ENCODE measurements at regions not wholly inside any gene's neighbourhood (a gene's known extent, or its start where the extent isn't known, plus 50 kb on each side); places are given as distances from the start of the nearest gene placed in this dataset.

DNA sequence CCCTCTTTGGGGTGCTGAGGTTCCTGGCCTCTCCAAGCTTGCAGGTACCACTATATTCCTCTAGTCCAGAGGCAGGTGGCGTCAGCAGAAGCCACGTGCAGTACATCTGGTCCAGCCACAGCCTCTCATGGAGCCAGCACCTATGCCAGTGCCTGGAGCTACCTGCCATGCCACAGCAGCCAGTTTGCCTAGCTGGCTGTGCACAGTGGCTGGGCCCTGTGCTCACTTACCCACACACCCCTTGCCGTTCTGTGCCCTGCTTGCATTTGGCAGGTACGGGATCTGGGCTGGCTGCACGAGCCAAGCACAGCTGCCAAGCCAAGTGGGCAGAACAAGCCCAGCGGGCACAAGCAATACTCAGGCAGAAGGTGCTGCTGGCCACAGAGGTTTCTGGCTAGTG lies 601.1 kb downstream of the EPHA5 start:
- Histone ChIP-seq H3K36me3 (ENCODE audit: control insufficient read depth, insufficient read depth, low read length) (no peaks in the 10 kb centered on the region), H3K4me3 (replicated peaks; ENCODE audit: low read depth, low read length) (no peak overlapping the region), H3K27me3 (replicated peaks; ENCODE audit: control insufficient read depth, insufficient read depth, low read length) (no peaks in the 10 kb centered on the region)
- TF ChIP-seq, protein P1, sequence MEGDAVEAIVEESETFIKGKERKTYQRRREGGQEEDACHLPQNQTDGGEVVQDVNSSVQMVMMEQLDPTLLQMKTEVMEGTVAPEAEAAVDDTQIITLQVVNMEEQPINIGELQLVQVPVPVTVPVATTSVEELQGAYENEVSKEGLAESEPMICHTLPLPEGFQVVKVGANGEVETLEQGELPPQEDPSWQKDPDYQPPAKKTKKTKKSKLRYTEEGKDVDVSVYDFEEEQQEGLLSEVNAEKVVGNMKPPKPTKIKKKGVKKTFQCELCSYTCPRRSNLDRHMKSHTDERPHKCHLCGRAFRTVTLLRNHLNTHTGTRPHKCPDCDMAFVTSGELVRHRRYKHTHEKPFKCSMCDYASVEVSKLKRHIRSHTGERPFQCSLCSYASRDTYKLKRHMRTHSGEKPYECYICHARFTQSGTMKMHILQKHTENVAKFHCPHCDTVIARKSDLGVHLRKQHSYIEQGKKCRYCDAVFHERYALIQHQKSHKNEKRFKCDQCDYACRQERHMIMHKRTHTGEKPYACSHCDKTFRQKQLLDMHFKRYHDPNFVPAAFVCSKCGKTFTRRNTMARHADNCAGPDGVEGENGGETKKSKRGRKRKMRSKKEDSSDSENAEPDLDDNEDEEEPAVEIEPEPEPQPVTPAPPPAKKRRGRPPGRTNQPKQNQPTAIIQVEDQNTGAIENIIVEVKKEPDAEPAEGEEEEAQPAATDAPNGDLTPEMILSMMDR (IDR thresholded peaks at IDR 0.05; ENCODE audit: insufficient read depth, low read length, poor library complexity, severe bottlenecking) = no peak
- no peak for DNase-seq (ENCODE audit: extremely low read depth, insufficient read length)

DNA sequence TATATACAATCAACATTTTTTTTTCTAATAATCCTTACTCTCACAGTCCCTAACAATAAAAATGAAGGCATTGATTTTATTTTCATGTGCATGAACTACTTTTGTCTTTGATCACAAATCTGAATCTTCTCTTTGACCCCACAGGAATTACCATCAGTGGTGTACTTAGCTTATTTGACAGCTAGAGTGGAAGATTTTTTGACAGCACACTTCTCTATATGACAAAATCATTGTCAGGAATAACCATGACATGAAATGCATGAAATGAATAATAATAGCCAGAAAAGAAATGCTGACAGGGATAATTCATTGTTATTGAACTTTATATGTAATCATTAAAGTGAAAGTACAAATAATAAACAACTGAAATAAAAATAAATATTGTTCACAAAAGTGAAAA lies 604.2 kb downstream of the EPHA5 start:
- no peaks in the 10 kb centered on the region for H3K27me3 ChIP-seq (replicated peaks; ENCODE audit: control insufficient read depth, insufficient read depth, low read length)
- TF ChIP-seq, protein P1 (IDR thresholded peaks at IDR 0.05; ENCODE audit: insufficient read depth, low read length, poor library complexity, severe bottlenecking) = no peak
- no peak for DNase-seq (ENCODE audit: extremely low read depth, insufficient read length)

DNA sequence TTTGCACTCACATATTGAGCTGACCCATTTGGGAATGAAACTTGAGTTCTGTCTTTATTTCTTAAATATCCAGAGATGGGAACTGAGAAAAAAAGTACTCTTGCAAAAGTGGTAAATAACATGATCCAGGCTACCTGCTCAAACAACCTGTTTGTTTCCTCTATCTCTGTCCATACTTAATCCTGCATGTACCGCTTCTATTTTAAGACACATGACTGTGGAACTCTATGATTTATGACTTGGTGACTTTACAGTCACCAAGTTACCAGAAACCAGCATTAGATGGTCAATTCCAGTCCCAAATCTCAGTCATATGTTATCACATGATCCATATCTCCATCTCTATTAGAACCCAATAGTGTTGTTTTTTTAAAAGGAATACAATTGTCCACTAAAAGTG lies 606.7 kb downstream of the EPHA5 start:
- H3K4me3 ChIP-seq (replicated peaks; ENCODE audit: low read depth, low read length) = no peak overlapping the region
- DNase-seq (ENCODE audit: extremely low read depth, insufficient read length) = no peak
- TF ChIP-seq, protein P1 (IDR thresholded peaks at IDR 0.05; ENCODE audit: insufficient read depth, low read length, poor library complexity, severe bottlenecking) = no peak
- no peaks in the 10 kb centered on the region for H3K36me3 ChIP-seq (ENCODE audit: control insufficient read depth, insufficient read depth, low read length)
- H3K27me3 ChIP-seq (replicated peaks; ENCODE audit: control insufficient read depth, insufficient read depth, low read length) = no peaks in the 10 kb centered on the region

More for the DNA sequence above, 604.2 kb downstream of the EPHA5 start:
- Histone ChIP-seq H3K36me3 (ENCODE audit: control insufficient read depth, insufficient read depth, low read length) (no peaks in the 10 kb centered on the region), H3K4me3 (replicated peaks; ENCODE audit: low read depth, low read length) (no peak overlapping the region)

DNA sequence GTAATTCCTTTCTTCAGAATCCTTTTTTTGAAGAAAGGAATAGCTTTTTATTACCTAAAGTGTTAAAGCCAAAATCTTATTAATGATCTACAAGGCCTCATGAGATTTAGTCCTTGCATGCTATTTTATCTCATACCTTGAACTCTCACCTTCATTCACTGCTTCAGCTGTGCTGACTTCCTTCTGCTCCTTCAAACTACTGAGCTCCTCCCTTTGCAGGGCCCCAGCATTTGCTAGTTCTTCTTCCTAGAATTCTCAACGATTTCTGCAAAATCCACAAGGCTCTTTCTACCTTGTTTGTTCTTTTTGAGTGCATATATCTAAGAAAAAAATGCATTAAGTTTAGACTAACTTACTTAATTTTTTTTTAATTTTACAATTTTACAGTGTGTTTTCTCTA lies 619.5 kb downstream of the EPHA5 start:
- H3K36me3 ChIP-seq (ENCODE audit: control insufficient read depth, insufficient read depth, low read length) = no peaks in the 10 kb centered on the region
- DNase-seq (ENCODE audit: extremely low read depth, insufficient read length) = no peak
- TF ChIP-seq, protein P1 (IDR thresholded peaks at IDR 0.05; ENCODE audit: insufficient read depth, low read length, poor library complexity, severe bottlenecking) = no peak
- H3K27me3 ChIP-seq (replicated peaks; ENCODE audit: control insufficient read depth, insufficient read depth, low read length) = no peaks in the 10 kb centered on the region
- no peak overlapping the region for H3K4me3 ChIP-seq (replicated peaks; ENCODE audit: low read depth, low read length)

DNA sequence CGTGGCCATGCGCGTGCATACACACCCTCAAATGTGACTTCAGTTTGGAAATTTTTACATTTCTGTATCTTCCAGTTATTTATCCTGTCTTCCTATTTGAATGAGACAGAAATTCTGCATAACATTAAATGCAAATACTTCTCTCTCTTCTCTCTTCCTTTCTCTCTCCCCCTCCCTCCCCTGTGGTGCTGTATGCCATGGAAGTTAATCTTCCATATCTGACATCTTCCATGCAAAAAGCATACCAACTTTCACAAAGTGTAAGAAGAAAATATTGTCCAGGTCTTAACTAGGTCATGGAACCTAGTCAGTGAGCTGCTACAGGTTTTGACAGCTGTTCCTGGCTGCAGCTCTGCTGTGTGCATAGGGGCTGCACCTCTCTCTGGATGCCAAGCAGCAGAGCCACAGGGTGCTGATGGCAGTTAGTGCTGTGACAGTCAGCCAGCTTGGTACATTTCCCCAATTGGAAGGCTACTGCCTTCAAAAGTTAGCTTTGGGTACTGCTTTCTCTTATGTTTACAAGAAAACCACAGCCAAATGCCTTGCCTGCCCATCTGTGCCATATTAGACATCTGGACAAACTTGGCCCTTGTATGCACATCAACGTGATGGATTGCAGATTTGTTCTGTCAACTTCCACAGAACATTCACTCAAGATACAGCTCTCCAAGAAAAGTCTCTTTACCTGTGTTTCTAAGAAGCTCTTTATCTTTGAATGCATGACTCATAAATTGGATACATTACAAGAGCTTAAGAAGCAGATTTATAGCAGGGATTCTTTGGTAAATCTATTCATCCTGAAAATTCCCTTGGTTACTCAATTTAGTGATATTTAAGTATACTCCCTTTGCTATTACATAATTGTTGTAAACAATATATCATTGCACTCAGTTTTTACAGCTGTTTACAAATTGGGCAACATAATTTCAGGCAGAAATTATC lies 623.8 kb downstream of the EPHA5 start:
- no peaks in the 10 kb centered on the region for H3K27me3 ChIP-seq (replicated peaks; ENCODE audit: control insufficient read depth, insufficient read depth, low read length)
- TF ChIP-seq, protein P1 (IDR thresholded peaks at IDR 0.05; ENCODE audit: insufficient read depth, low read length, poor library complexity, severe bottlenecking) = no peak
- H3K36me3 ChIP-seq (ENCODE audit: control insufficient read depth, insufficient read depth, low read length) = no peaks in the 10 kb centered on the region
- no peak for DNase-seq (ENCODE audit: extremely low read depth, insufficient read length)
- H3K4me3 ChIP-seq (replicated peaks; ENCODE audit: low read depth, low read length) = no peak overlapping the region
